ENCODE measurements at regions not wholly inside any gene's neighbourhood (a gene's known extent, or its start where the extent isn't known, plus 50 kb on each side); places are given as distances from the start of the nearest gene placed in this dataset.

DNA sequence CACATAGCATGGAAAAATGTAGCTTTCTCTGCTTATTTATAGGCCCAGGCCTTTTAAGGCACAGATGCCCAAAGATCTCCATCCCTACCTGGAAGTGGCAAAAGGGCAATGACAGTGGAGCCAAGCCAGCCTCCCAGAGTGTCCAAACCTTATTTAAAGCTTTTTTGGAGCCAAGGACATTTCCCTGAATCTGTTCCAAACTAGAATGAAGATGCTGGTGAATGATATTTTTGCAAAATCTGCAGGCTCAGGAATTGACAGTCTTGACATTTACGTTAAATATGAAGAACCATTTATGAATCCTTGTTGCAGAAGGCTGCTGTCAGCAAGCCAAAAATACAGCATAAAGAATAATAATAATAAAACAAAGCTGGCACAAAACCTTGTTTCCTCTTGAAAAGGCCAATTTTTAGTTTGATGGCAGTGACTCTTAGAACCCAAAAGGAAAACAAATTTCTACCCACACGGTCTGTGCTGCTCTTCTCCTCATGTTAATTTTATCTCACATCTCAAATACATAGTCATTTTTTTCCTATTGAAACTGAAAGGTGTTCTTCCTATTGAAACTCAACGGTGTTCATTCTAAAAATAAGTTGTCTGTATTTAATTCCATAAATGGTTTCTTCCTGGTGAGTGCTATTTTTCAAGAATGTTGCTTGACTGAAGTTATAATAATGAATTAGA lies 206.3 kb upstream of the TBL1X start:
- TF ChIP-seq, protein P1, sequence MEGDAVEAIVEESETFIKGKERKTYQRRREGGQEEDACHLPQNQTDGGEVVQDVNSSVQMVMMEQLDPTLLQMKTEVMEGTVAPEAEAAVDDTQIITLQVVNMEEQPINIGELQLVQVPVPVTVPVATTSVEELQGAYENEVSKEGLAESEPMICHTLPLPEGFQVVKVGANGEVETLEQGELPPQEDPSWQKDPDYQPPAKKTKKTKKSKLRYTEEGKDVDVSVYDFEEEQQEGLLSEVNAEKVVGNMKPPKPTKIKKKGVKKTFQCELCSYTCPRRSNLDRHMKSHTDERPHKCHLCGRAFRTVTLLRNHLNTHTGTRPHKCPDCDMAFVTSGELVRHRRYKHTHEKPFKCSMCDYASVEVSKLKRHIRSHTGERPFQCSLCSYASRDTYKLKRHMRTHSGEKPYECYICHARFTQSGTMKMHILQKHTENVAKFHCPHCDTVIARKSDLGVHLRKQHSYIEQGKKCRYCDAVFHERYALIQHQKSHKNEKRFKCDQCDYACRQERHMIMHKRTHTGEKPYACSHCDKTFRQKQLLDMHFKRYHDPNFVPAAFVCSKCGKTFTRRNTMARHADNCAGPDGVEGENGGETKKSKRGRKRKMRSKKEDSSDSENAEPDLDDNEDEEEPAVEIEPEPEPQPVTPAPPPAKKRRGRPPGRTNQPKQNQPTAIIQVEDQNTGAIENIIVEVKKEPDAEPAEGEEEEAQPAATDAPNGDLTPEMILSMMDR (IDR thresholded peaks at IDR 0.05; ENCODE audit: unreplicated experiment), result no peak
- CTCF ChIA-PET, result no interaction called here
- H3K27me3 Mint-ChIP-seq (ENCODE audit: unreplicated experiment), result no peaks in the 10 kb centered on the region
- no peaks in the 10 kb centered on the region for H3K36me3 Mint-ChIP-seq (ENCODE audit: insufficient read depth, unreplicated experiment)
- DNase-seq, result no peak
- peaks cover 6% of the 10 kb centered on the region for H3K9me3 Mint-ChIP-seq (ENCODE audit: low read depth, unreplicated experiment)
- intact Hi-C loops (cut with micrococcal nuclease; ENCODE audit: unreplicated experiment), result no loop called here
- no TSS peak for BruUV-seq (replicated peaks)
- H3K4me3 Mint-ChIP-seq (ENCODE audit: low read depth, unreplicated experiment), result no peak overlapping the region
- no peak overlapping the region for H3K27ac Mint-ChIP-seq (ENCODE audit: unreplicated experiment)
- H3K4me1 Mint-ChIP-seq (ENCODE audit: low read depth, unreplicated experiment), result no peaks in the 10 kb centered on the region

DNA sequence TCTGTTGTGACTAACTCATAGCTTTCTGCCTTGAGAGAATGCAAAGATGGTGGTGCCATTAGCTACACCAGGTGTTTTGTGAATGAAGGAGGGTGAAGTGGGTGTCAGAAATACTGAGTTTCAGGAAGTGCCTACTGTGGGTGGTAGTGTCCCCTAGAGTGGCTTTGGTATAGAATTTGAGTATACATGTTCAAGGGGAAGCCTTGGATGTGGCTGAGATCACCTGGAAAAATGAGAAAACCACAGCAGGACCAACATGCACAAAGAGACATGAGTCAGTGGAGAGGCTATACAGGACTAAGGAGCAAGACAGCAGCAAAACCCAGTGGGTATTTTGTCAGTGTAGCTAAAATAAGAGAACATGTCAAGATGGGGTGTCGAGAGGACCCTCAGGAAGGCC lies 204.3 kb upstream of the TBL1X start:
- H3K27me3 Mint-ChIP-seq (ENCODE audit: unreplicated experiment), result no peaks in the 10 kb centered on the region
- no peak for DNase-seq
- H3K4me1 Mint-ChIP-seq (ENCODE audit: low read depth, unreplicated experiment), result no peaks in the 10 kb centered on the region
- BruUV-seq (replicated peaks), result no TSS peak
- no peak overlapping the region for H3K27ac Mint-ChIP-seq (ENCODE audit: unreplicated experiment)
- TF ChIP-seq, protein P1 (IDR thresholded peaks at IDR 0.05; ENCODE audit: unreplicated experiment), result no peak
- no peak overlapping the region for H3K4me3 Mint-ChIP-seq (ENCODE audit: low read depth, unreplicated experiment)
- CTCF ChIA-PET, result no interaction called here
- peaks cover 6% of the 10 kb centered on the region for H3K9me3 Mint-ChIP-seq (ENCODE audit: low read depth, unreplicated experiment)
- intact Hi-C loops (cut with micrococcal nuclease; ENCODE audit: unreplicated experiment), result no loop called here
- no peaks in the 10 kb centered on the region for H3K36me3 Mint-ChIP-seq (ENCODE audit: insufficient read depth, unreplicated experiment)

DNA sequence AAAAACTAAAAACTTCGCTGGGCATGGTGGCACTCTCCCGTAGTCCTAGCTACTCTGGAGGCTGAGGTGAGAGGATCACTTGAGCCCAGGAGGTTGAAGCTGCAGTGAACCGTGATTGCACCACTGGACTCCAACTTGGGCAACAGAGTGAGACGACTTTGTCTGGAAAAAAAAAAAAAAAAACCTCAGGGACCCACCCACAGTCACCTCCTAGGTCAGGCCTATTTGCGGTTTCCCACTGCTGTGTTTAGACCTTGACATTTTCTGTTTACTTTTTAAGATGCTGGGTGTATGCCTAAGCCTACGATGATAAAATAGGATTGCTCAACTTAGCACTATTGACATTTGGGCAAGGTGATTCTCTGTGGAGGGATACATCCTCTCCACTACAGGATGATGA lies 197.4 kb upstream of the TBL1X start:
- Mint-ChIP-seq H3K4me1 (ENCODE audit: low read depth, unreplicated experiment) (no peaks in the 10 kb centered on the region), H3K27ac (ENCODE audit: unreplicated experiment) (no peak overlapping the region), H3K27me3 (ENCODE audit: unreplicated experiment) (peaks cover 18% of the 10 kb centered on the region), H3K36me3 (ENCODE audit: insufficient read depth, unreplicated experiment) (no peaks in the 10 kb centered on the region), H3K4me3 (ENCODE audit: low read depth, unreplicated experiment) (no peak overlapping the region), H3K9me3 (ENCODE audit: low read depth, unreplicated experiment) (no peaks in the 10 kb centered on the region)
- no peak for DNase-seq
- intact Hi-C loops (cut with micrococcal nuclease; ENCODE audit: unreplicated experiment), result no loop called here
- CTCF ChIA-PET, result no interaction called here
- BruUV-seq (replicated peaks), result no TSS peak
- TF ChIP-seq, protein P1 (IDR thresholded peaks at IDR 0.05; ENCODE audit: unreplicated experiment), result no peak

DNA sequence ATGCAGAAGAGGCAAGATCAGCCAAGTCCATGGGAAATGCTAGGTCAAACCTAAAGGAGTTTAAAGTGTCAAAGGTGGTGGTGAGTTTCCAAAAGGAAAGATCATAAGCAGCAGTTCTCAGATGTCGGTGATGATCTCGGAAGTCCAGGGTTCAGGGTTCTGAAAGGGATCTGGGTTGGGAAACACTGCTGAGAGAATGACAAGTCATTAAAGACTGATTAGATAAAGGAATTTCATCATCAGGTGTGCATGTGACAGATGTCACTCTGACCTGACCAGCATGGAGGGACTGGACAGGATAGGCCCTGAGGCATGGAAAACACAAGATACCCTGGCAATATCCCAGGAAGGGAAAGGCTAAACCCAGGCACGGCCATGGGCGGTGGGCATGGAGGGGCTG lies 195.7 kb upstream of the TBL1X start:
- TF ChIP-seq, protein P1 (IDR thresholded peaks at IDR 0.05; ENCODE audit: unreplicated experiment), result no peak
- no peak overlapping the region for H3K27ac Mint-ChIP-seq (ENCODE audit: unreplicated experiment)
- intact Hi-C loops (cut with micrococcal nuclease; ENCODE audit: unreplicated experiment), result no loop called here
- BruUV-seq (replicated peaks), result no TSS peak
- H3K4me1 Mint-ChIP-seq (ENCODE audit: low read depth, unreplicated experiment), result no peaks in the 10 kb centered on the region
- H3K27me3 Mint-ChIP-seq (ENCODE audit: unreplicated experiment), result peaks cover 18% of the 10 kb centered on the region
- DNase-seq, result no peak
- no peaks in the 10 kb centered on the region for H3K36me3 Mint-ChIP-seq (ENCODE audit: insufficient read depth, unreplicated experiment)
- H3K4me3 Mint-ChIP-seq (ENCODE audit: low read depth, unreplicated experiment), result no peak overlapping the region
- CTCF ChIA-PET, result no interaction called here
- peaks cover 7% of the 10 kb centered on the region for H3K9me3 Mint-ChIP-seq (ENCODE audit: low read depth, unreplicated experiment)
